ENCODE measurements at regions not wholly inside any gene's neighbourhood (a gene's known extent, or its start where the extent isn't known, plus 50 kb on each side); places are given as distances from the start of the nearest gene placed in this dataset.

- Histone ChIP-seq H3K4me1 (ENCODE audit: control insufficient read depth, insufficient read depth, low read length) (no peaks in the 10 kb centered on the region), H3K27ac (ENCODE audit: low read depth, low read length) (no peak overlapping the region), H3K4me3 (ENCODE audit: low read length) (no peak overlapping the region), H3K36me3 (ENCODE audit: control insufficient read depth, insufficient read depth, low read length) (no peaks in the 10 kb centered on the region), H3K27me3 (ENCODE audit: control insufficient read depth, insufficient read depth, low read length, poor library complexity, severe bottlenecking) (no peaks in the 10 kb centered on the region), H3K9ac (ENCODE audit: extremely low read depth, low read length, poor library complexity, severe bottlenecking) (no peak overlapping the region), H3K9me3 (ENCODE audit: control insufficient read depth, low read length) (no peaks in the 10 kb centered on the region)
- Mint-ChIP-seq H3K27ac (no peak overlapping the region), H3K27me3 (ENCODE audit: insufficient read depth) (peaks cover 1% of the 10 kb centered on the region), H3K36me3 (ENCODE audit: low read depth) (no peaks in the 10 kb centered on the region), H3K9me3 (no peaks in the 10 kb centered on the region), H3K4me1 (no peaks in the 10 kb centered on the region), H3K4me3 (no peak overlapping the region)
- no peak for TF ChIP-seq CTCF (conservative IDR thresholded peaks at IDR 0.05)
- no peak for DNase-seq
- 81 to 92% methylated on average over 2 to 4 of the region's 4 CpGs for WGBS, 2 experiments (ENCODE audit: insufficient coverage in 1 of 2, insufficient read length in 1 of 2)
These were observed 195.5 kb upstream of the TMC3 start for GRCh38 chr15:81569286-81570080.

GRCh38 chr15:81567924-81568323 lies 193.9 kb upstream of the TMC3 start:
- Mint-ChIP-seq H3K9me3 (no peaks in the 10 kb centered on the region), H3K27ac (no peak overlapping the region), H3K27me3 (ENCODE audit: insufficient read depth) (peaks cover 1% of the 10 kb centered on the region), H3K4me1 (no peaks in the 10 kb centered on the region), H3K36me3 (ENCODE audit: low read depth) (no peaks in the 10 kb centered on the region), H3K4me3 (no peak overlapping the region)
- H3K36me3 ChIP-seq (ENCODE audit: control insufficient read depth, insufficient read depth, low read length) = no peaks in the 10 kb centered on the region
- H3K27me3 ChIP-seq (ENCODE audit: control insufficient read depth, insufficient read depth, low read length, poor library complexity, severe bottlenecking) = no peaks in the 10 kb centered on the region
- WGBS, 2 experiments (ENCODE audit: insufficient coverage in 1 of 2, insufficient read length in 1 of 2) = 70 to 75% methylated on average over 2 to 4 of the region's 4 CpGs
- no peak for TF ChIP-seq CTCF (conservative IDR thresholded peaks at IDR 0.05)
- no peak overlapping the region for H3K4me3 ChIP-seq (ENCODE audit: low read length)
- H3K9ac ChIP-seq (ENCODE audit: extremely low read depth, low read length, poor library complexity, severe bottlenecking) = no peak overlapping the region
- H3K27ac ChIP-seq (ENCODE audit: low read depth, low read length) = no peak overlapping the region
- DNase-seq = no peak
- no peaks in the 10 kb centered on the region for H3K4me1 ChIP-seq (ENCODE audit: control insufficient read depth, insufficient read depth, low read length)
- no peaks in the 10 kb centered on the region for H3K9me3 ChIP-seq (ENCODE audit: control insufficient read depth, low read length)

GRCh38 chr15:81562986-81563385 lies 189.0 kb upstream of the TMC3 start:
- H3K4me3 Mint-ChIP-seq = no peak overlapping the region
- peaks cover 2% of the 10 kb centered on the region for H3K9me3 ChIP-seq (ENCODE audit: control insufficient read depth, low read length)
- no peaks in the 10 kb centered on the region for H3K27me3 Mint-ChIP-seq (ENCODE audit: insufficient read depth)
- no peak overlapping the region for H3K27ac Mint-ChIP-seq
- H3K4me3 ChIP-seq (ENCODE audit: low read length) = no peak overlapping the region
- WGBS, 2 experiments (ENCODE audit: insufficient coverage in 1 of 2, insufficient read length in 1 of 2) = 100% methylated on average over 1 to 2 of the region's 2 CpGs
- no peak for DNase-seq
- no peaks in the 10 kb centered on the region for H3K27me3 ChIP-seq (ENCODE audit: control insufficient read depth, insufficient read depth, low read length, poor library complexity, severe bottlenecking)
- H3K27ac ChIP-seq (ENCODE audit: low read depth, low read length) = no peak overlapping the region
- TF ChIP-seq CTCF (conservative IDR thresholded peaks at IDR 0.05) = no peak
- H3K9me3 Mint-ChIP-seq = peaks cover 1% of the 10 kb centered on the region
- H3K4me1 Mint-ChIP-seq = no peaks in the 10 kb centered on the region
- H3K4me1 ChIP-seq (ENCODE audit: control insufficient read depth, insufficient read depth, low read length) = no peaks in the 10 kb centered on the region
- H3K36me3 Mint-ChIP-seq (ENCODE audit: low read depth) = no peaks in the 10 kb centered on the region
- no peaks in the 10 kb centered on the region for H3K36me3 ChIP-seq (ENCODE audit: control insufficient read depth, insufficient read depth, low read length)
- H3K9ac ChIP-seq (ENCODE audit: extremely low read depth, low read length, poor library complexity, severe bottlenecking) = no peak overlapping the region

Data from endodermal cell (in vitro differentiated cells).